ENCODE measurements at regions not wholly inside any gene's neighbourhood (a gene's known extent, or its start where the extent isn't known, plus 50 kb on each side); places are given as distances from the start of the nearest gene placed in this dataset.

- no peaks in the 10 kb centered on the region for H3K9me3 ChIP-seq
- no peaks in the 10 kb centered on the region for H3K27me3 ChIP-seq (replicated peaks in 1 of 7)
- no peak overlapping the region for H3K27ac ChIP-seq
- 87 to 97% (median 92%) methylated on average over 5 of the region's 5 CpGs for WGBS, 5 donors
- intact Hi-C loops (cut with DNase I; ENCODE audit: low total_unique reads): no loop called here
- no peak for DNase-seq
- H3K36me3 ChIP-seq: no peaks in the 10 kb centered on the region
- no peaks in the 10 kb centered on the region for H3K4me1 ChIP-seq
- H3K4me3 ChIP-seq: no peak overlapping the region
- TF ChIP-seq POLR2AphosphoS5 (IDR thresholded peaks at IDR 0.05) (no peak), CTCF (IDR thresholded peaks at IDR 0.05 in 8 of 11, conservative IDR thresholded peaks at IDR 0.05 in 3 of 11) (no peak)
Measured at GRCh38 chr13:40362502-40362901, 303.9 kb downstream of the FOXO1 start.

GRCh38 chr13:40363653-40364052 lies 302.8 kb downstream of the FOXO1 start:
- H3K9me3 ChIP-seq: no peaks in the 10 kb centered on the region
- no peak overlapping the region for H3K27ac ChIP-seq
- H3K27me3 ChIP-seq (replicated peaks in 1 of 7): no peaks in the 10 kb centered on the region
- no peaks in the 10 kb centered on the region for H3K36me3 ChIP-seq
- H3K4me1 ChIP-seq: no peaks in the 10 kb centered on the region
- H3K4me3 ChIP-seq: no peak overlapping the region
- intact Hi-C loops (cut with DNase I; ENCODE audit: low total_unique reads): no loop called here
- no peak for TF ChIP-seq POLR2A (IDR thresholded peaks at IDR 0.05)
- TF ChIP-seq CTCF (IDR thresholded peaks at IDR 0.05 in 8 of 11, conservative IDR thresholded peaks at IDR 0.05 in 3 of 11): no peak
- no peak for TF ChIP-seq POLR2AphosphoS5 (IDR thresholded peaks at IDR 0.05)
- DNase-seq: no peak
- 67 to 80% (median 74%) methylated on average over 1 of the region's 1 CpG for WGBS, 5 donors

GRCh38 chr13:40366119-40366518 lies 300.3 kb downstream of the FOXO1 start:
- H3K36me3 ChIP-seq: no peaks in the 10 kb centered on the region
- no peaks in the 10 kb centered on the region for H3K27me3 ChIP-seq (replicated peaks in 1 of 7)
- no peak for DNase-seq
- intact Hi-C loops (cut with DNase I; ENCODE audit: low total_unique reads): no loop called here
- 90 to 92% (median 92%) methylated on average over 6 of the region's 6 CpGs for WGBS, 5 donors
- H3K4me3 ChIP-seq: no peak overlapping the region
- H3K27ac ChIP-seq: no peak overlapping the region
- no peaks in the 10 kb centered on the region for H3K9me3 ChIP-seq
- no peak for TF ChIP-seq POLR2A (IDR thresholded peaks at IDR 0.05)
- TF ChIP-seq POLR2AphosphoS5 (IDR thresholded peaks at IDR 0.05): no peak
- TF ChIP-seq CTCF (IDR thresholded peaks at IDR 0.05 in 8 of 11, conservative IDR thresholded peaks at IDR 0.05 in 3 of 11): no peak
- H3K4me1 ChIP-seq: peaks cover 0 to 7% (median under 1%) of the 10 kb centered on the region in 6 donors

GRCh38 chr13:40368127-40368891 lies 298.1 kb downstream of the FOXO1 start:
- 84 to 93% (median 89%) methylated on average over 6 of the region's 6 CpGs for WGBS, 5 donors
- H3K4me1 ChIP-seq: peaks cover 0 to 10% (median 2%) of the 10 kb centered on the region in 6 donors
- intact Hi-C loops (cut with DNase I; ENCODE audit: low total_unique reads): no loop called here
- no peak overlapping the region for H3K4me3 ChIP-seq
- no peak overlapping the region for H3K27ac ChIP-seq
- TF ChIP-seq POLR2AphosphoS5 (IDR thresholded peaks at IDR 0.05) (no peak), POLR2A (IDR thresholded peaks at IDR 0.05) (no peak), CTCF (IDR thresholded peaks at IDR 0.05 in 8 of 11, conservative IDR thresholded peaks at IDR 0.05 in 3 of 11) (no peak)
- H3K27me3 ChIP-seq (replicated peaks in 1 of 7): no peaks in the 10 kb centered on the region
- DNase-seq: no peak
- H3K9me3 ChIP-seq: no peaks in the 10 kb centered on the region
- H3K36me3 ChIP-seq: no peaks in the 10 kb centered on the region
